ENCODE measurements at regions not wholly inside any gene's neighbourhood (a gene's known extent, or its start where the extent isn't known, plus 50 kb on each side); places are given as distances from the start of the nearest gene placed in this dataset.
A peak's percentile ranks its signal among the peaks of the same experiment; 100 is the strongest.

GRCh38 chr3:117799387-117799735 lies 1089.8 kb downstream of the TUSC7 start:
- no peak for DNase-seq (ENCODE audit: low read depth in 1 of 2, low spot score in 1 of 2)
- H3K4me3 ChIP-seq, result no peak overlapping the region
- H3K4me1 ChIP-seq (ENCODE audit: low read depth), result no peaks in the 10 kb centered on the region
- TF ChIP-seq, protein P1, sequence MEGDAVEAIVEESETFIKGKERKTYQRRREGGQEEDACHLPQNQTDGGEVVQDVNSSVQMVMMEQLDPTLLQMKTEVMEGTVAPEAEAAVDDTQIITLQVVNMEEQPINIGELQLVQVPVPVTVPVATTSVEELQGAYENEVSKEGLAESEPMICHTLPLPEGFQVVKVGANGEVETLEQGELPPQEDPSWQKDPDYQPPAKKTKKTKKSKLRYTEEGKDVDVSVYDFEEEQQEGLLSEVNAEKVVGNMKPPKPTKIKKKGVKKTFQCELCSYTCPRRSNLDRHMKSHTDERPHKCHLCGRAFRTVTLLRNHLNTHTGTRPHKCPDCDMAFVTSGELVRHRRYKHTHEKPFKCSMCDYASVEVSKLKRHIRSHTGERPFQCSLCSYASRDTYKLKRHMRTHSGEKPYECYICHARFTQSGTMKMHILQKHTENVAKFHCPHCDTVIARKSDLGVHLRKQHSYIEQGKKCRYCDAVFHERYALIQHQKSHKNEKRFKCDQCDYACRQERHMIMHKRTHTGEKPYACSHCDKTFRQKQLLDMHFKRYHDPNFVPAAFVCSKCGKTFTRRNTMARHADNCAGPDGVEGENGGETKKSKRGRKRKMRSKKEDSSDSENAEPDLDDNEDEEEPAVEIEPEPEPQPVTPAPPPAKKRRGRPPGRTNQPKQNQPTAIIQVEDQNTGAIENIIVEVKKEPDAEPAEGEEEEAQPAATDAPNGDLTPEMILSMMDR (IDR thresholded peaks at IDR 0.05; ENCODE audit: low read depth, low read length), result no peak
- no peaks in the 10 kb centered on the region for H3K27me3 ChIP-seq
- H3K9me3 ChIP-seq (ENCODE audit: low read depth), result no peaks in the 10 kb centered on the region
- H3K36me3 ChIP-seq, result no peaks in the 10 kb centered on the region
- no peak overlapping the region for H3K27ac ChIP-seq

- TF ChIP-seq, protein P1 (IDR thresholded peaks at IDR 0.05; ENCODE audit: low read depth, low read length), result no peak
- Histone ChIP-seq H3K27ac (no peak overlapping the region), H3K9me3 (ENCODE audit: low read depth) (no peaks in the 10 kb centered on the region), H3K27me3 (no peaks in the 10 kb centered on the region), H3K4me3 (no peak overlapping the region), H3K4me1 (ENCODE audit: low read depth) (no peaks in the 10 kb centered on the region), H3K36me3 (no peaks in the 10 kb centered on the region)
- no peak for DNase-seq (ENCODE audit: low read depth in 1 of 2, low spot score in 1 of 2)
These were observed 1092.3 kb downstream of the TUSC7 start for GRCh38 chr3:117801912-117802239.

GRCh38 chr3:117809186-117810081 lies 1099.9 kb downstream of the TUSC7 start:
- H3K27me3 ChIP-seq, result no peaks in the 10 kb centered on the region
- no peak overlapping the region for H3K27ac ChIP-seq
- no peaks in the 10 kb centered on the region for H3K36me3 ChIP-seq
- H3K9me3 ChIP-seq (ENCODE audit: low read depth), result no peaks in the 10 kb centered on the region
- no peaks in the 10 kb centered on the region for H3K4me1 ChIP-seq (ENCODE audit: low read depth)
- TF ChIP-seq, protein P1 (IDR thresholded peaks at IDR 0.05; ENCODE audit: low read depth, low read length), result no peak
- H3K4me3 ChIP-seq, result no peak overlapping the region
- DNase-seq (ENCODE audit: low read depth in 1 of 2, low spot score in 1 of 2), result no peak

GRCh38 chr3:117811786-117812185 lies 1102.2 kb downstream of the TUSC7 start:
- Histone ChIP-seq H3K4me3 (no peak overlapping the region), H3K27ac (no peak overlapping the region), H3K27me3 (peaks cover 3% of the 10 kb centered on the region), H3K9me3 (ENCODE audit: low read depth) (no peaks in the 10 kb centered on the region), H3K36me3 (no peaks in the 10 kb centered on the region), H3K4me1 (ENCODE audit: low read depth) (no peaks in the 10 kb centered on the region)
- TF ChIP-seq, protein P1 (IDR thresholded peaks at IDR 0.05; ENCODE audit: low read depth, low read length), result no peak
- no peak for DNase-seq (ENCODE audit: low read depth in 1 of 2, low spot score in 1 of 2)

- H3K4me1 ChIP-seq (ENCODE audit: low read depth), result no peaks in the 10 kb centered on the region
- TF ChIP-seq, protein P1 (IDR thresholded peaks at IDR 0.05; ENCODE audit: low read depth, low read length), result no peak
- peaks cover 3% of the 10 kb centered on the region for H3K27me3 ChIP-seq
- no peaks in the 10 kb centered on the region for H3K36me3 ChIP-seq
- no peak overlapping the region for H3K4me3 ChIP-seq
- DNase-seq (ENCODE audit: low read depth in 1 of 2, low spot score in 1 of 2), result peak in 1 of 2 donors; percentile 3
- no peak overlapping the region for H3K27ac ChIP-seq
- no peaks in the 10 kb centered on the region for H3K9me3 ChIP-seq (ENCODE audit: low read depth)
These were observed 1105.4 kb downstream of the TUSC7 start for GRCh38 chr3:117814975-117815374.

Measured in cardiac muscle cell (in vitro differentiated cells and primary cell).